SK-N-SH (cell line): ENCODE measurements at regions not wholly inside any gene's neighbourhood (a gene's known extent, or its start where the extent isn't known, plus 50 kb on each side); places are given as distances from the start of the nearest gene placed in this dataset.

Source experiments
- ELF1 ChIP-seq: IDR thresholded peaks from 2 replicates; pipeline ENCODE4 v1.4.0; 2012
- POLR2AphosphoS5 ChIP-seq: IDR thresholded peaks from 2 replicates; pipeline ENCODE4 v1.6.1; 2012; ENCODE audit warnings: low read depth, low read length
- RAD21 ChIP-seq: IDR thresholded peaks from 2 replicates; pipeline ENCODE4 v1.6.1; 2012; ENCODE audit warnings: mild to moderate bottlenecking, low read length
- RXRA ChIP-seq: IDR thresholded peaks from 2 replicates; pipeline ENCODE4 v1.4.0; 2012; ENCODE audit warnings: low read depth, mild to moderate bottlenecking, borderline replicate concordance
- TAF1 ChIP-seq: IDR thresholded peaks from 2 replicates; pipeline ENCODE4 v1.6.1; 2012; ENCODE audit warnings: low read depth, mild to moderate bottlenecking, low read length, moderate library complexity, borderline replicate concordance
- TF ChIP-seq, protein P1 (sequence below): fragments of 200-600 bp; sonication (generic); IDR thresholded peaks from 2 replicates; pipeline ENCODE4 v1.6.1; 2017; ENCODE audit warnings: antibody characterized with exemption, mild to moderate bottlenecking, moderate library complexity
- TF ChIP-seq, protein P2 (sequence below): IDR thresholded peaks from 2 replicates; pipeline ENCODE4 v1.4.0; 2012; ENCODE audit warnings: low read depth
- TF ChIP-seq, protein P3 (sequence below): IDR thresholded peaks from 2 replicates; pipeline ENCODE4 v1.6.1; 2012; ENCODE audit warnings: mild to moderate bottlenecking, low read depth, low read length, moderate library complexity

DNA sequence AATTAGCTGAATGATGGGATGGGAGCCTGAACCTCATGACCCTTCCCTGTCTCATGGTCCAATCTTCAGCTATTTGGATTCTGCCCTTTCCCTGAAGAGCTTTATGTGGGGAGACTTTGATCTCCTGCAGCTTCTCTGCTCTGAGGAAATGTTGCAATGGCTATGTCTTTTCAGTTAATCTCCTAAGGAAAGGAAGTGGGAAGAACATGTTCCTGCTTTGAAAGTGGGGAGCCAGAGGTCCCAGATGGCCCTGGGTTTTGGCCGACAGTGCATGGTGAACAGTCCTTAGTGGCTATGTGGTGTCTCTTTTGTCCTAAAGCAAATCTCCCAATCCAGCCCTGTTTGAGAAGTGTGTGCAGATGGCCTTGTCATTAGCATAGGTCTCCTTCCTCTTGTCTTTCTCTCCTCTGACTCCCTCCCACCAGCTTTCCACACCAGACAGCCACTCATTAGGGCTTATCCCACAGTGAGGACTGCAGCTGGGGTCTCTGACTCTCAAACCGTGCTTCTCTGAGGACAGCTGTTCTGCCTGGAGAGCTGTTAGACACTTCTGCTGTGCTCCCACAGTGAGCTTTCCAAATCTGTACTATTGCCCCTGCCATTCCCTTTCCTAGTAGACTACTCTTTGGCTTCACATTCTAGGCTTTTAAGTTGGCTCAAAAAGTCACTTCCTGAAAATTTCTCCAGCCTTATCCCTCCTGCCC lies 365.8 kb upstream of the UMPS start:
- TF ChIP-seq, protein P1, sequence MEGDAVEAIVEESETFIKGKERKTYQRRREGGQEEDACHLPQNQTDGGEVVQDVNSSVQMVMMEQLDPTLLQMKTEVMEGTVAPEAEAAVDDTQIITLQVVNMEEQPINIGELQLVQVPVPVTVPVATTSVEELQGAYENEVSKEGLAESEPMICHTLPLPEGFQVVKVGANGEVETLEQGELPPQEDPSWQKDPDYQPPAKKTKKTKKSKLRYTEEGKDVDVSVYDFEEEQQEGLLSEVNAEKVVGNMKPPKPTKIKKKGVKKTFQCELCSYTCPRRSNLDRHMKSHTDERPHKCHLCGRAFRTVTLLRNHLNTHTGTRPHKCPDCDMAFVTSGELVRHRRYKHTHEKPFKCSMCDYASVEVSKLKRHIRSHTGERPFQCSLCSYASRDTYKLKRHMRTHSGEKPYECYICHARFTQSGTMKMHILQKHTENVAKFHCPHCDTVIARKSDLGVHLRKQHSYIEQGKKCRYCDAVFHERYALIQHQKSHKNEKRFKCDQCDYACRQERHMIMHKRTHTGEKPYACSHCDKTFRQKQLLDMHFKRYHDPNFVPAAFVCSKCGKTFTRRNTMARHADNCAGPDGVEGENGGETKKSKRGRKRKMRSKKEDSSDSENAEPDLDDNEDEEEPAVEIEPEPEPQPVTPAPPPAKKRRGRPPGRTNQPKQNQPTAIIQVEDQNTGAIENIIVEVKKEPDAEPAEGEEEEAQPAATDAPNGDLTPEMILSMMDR: no peak
- TF ChIP-seq, protein P2, sequence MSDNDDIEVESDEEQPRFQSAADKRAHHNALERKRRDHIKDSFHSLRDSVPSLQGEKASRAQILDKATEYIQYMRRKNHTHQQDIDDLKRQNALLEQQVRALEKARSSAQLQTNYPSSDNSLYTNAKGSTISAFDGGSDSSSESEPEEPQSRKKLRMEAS: no peak
- TF ChIP-seq, protein P3, sequence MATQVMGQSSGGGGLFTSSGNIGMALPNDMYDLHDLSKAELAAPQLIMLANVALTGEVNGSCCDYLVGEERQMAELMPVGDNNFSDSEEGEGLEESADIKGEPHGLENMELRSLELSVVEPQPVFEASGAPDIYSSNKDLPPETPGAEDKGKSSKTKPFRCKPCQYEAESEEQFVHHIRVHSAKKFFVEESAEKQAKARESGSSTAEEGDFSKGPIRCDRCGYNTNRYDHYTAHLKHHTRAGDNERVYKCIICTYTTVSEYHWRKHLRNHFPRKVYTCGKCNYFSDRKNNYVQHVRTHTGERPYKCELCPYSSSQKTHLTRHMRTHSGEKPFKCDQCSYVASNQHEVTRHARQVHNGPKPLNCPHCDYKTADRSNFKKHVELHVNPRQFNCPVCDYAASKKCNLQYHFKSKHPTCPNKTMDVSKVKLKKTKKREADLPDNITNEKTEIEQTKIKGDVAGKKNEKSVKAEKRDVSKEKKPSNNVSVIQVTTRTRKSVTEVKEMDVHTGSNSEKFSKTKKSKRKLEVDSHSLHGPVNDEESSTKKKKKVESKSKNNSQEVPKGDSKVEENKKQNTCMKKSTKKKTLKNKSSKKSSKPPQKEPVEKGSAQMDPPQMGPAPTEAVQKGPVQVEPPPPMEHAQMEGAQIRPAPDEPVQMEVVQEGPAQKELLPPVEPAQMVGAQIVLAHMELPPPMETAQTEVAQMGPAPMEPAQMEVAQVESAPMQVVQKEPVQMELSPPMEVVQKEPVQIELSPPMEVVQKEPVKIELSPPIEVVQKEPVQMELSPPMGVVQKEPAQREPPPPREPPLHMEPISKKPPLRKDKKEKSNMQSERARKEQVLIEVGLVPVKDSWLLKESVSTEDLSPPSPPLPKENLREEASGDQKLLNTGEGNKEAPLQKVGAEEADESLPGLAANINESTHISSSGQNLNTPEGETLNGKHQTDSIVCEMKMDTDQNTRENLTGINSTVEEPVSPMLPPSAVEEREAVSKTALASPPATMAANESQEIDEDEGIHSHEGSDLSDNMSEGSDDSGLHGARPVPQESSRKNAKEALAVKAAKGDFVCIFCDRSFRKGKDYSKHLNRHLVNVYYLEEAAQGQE: no peak
- TF ChIP-seq POLR2AphosphoS5: no peak
- TF ChIP-seq ELF1: no peak
- no peak for TF ChIP-seq RAD21
- TF ChIP-seq RXRA: no peak
- TF ChIP-seq TAF1: no peak
